ENCODE measurements at regions not wholly inside any gene's neighbourhood (a gene's known extent, or its start where the extent isn't known, plus 50 kb on each side); places are given as distances from the start of the nearest gene placed in this dataset.

- no peak for TF ChIP-seq YY1 (IDR thresholded peaks at IDR 0.05; ENCODE audit: insufficient read depth, insufficient read length)
- TF ChIP-seq SUZ12 (IDR thresholded peaks at IDR 0.05; ENCODE audit: extremely low read depth, insufficient read depth, insufficient read length): no peak
- TF ChIP-seq ZNF274 (IDR thresholded peaks at IDR 0.05; ENCODE audit: low read depth, low read length): no peak
These were observed 262.5 kb downstream of the GALR1 start for GRCh38 chr18:77512152-77512551.
